GM18867 (cell line): ENCODE measurements at regions not wholly inside any gene's neighbourhood (a gene's known extent, or its start where the extent isn't known, plus 50 kb on each side); places are given as distances from the start of the nearest gene placed in this dataset.

Experiments used
- ATAC-seq: cut with Tn5 transposase; IDR thresholded peaks from one replicate; pipeline ENCODE4 v1.9.1; 2021; ENCODE audit warnings: mild to moderate bottlenecking, moderate library complexity; ENCODE audit not compliant: unreplicated experiment

DNA sequence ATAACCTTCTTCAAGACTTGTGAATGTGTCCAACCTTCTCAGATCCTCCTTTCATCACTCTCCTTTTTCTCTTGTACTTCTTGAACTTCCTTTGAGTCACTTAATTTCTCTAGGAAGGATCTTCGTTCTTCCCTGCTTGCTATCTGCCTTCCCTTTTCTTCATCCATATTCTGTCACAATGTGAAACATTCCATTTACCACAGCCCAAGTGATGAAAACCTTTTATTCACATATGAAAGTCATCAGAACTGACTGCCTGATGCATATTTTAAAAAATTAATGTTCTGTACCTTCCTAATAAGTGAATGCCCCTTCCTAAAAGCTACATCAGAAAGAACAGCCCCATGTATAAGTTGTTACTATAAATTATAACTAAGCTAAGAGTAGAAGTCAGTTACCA is 520.4 kb upstream of the LUZP2 start:
- no peak for ATAC-seq

DNA sequence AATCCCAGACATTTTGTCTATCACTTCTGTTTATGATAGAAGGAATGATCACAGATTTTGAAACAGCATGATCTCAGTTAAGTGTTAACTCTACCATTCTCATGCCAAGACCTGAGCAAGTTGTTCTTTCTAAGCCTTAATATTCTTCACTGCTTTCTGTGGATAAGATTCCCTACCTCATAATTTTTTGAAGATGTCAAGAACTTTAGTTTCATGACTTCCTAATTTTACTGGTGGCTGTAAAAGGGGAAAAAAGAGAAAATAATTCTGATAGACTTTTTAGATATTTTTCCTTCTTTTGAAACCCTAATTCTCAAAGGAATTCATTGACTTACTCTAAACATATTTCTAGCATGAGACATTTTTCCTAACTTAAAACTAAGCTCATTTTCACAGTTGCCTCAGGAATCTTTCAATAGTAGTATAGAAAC is 520.0 kb upstream of the LUZP2 start:
- ATAC-seq: no peak

DNA sequence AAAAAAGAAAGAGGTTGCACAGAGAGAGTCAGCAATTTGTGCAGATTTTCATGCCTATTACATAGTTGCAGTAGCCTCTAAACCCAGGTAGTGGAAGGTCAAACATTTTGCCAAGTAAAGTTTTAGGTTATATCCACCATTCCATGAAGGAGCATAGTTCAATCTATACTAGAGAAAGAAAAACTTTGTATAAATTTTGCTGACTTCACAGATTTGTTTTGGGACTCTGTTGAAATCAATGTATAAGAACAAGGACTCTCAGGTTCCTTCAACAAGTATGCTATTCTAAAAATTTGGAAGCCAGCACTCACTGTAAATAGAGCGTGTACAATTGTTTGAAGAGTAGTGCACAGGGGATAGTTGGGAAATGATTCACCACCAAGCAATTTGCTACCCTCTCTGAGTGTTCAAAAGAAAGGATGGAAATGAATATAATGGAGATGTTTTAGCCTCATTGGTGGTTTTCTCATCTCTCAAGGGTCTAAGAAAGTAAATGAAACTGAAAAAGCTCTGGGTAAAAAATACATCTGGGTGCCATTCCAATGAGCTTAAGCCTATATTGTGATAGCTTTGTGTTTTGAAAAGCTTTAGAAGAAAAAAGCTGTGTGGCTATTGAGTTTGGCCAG is 508.4 kb upstream of the LUZP2 start:
- no peak for ATAC-seq

DNA sequence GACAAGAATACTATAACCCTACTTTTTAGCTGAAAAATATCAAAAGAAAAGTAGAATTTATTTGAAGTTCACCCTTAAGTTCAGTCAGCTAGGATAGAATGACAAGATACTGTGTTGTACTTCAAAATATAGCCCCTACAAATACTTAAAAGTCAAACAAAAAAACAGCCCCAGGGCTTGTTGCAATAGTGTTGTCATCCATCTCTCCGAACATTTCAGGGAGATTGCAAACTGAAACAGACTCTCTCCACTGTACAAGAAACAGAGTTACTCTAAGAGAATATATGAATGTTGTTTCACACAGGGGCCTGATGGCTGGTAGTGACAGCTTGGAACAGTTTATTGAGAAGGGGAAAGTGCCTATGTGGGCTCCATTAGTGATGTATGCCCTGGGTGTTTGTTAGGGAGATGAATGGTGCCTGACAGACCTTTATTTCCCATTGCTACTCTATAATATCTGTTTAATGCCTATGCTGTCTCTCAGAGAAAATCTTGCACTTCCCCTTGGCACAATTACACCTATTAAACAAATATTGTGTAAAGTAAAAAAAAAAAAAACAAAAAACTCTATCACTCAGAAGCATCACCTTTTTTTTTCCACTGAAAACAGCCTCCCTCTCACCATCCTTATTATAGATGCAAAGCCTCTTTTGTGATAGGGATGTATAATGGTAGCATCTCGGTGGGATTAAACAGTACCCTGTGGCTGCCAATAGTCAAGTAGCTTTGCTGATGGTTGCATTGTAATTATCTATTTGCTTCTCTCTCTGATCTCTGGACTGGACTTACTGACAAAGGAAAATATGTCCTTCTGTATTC is 506.3 kb upstream of the LUZP2 start:
- no peak for ATAC-seq

DNA sequence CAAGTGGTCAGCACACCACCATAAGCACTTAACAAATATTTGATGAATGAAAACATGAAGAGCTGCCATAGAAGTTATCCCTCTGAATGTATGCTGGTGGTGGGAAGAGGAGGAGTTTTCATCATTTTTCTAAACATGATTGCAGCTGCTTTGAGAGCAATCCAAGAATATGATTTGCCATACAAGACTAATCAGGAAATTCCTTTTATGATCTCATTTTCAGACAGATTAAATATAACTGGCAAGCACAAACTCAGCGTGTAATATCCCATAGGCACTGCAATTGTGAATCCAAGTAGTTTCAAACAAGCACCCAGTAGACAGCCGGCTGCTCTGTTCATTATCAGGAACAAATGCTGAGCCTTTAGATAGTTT is 505.7 kb upstream of the LUZP2 start:
- ATAC-seq: no peak

DNA sequence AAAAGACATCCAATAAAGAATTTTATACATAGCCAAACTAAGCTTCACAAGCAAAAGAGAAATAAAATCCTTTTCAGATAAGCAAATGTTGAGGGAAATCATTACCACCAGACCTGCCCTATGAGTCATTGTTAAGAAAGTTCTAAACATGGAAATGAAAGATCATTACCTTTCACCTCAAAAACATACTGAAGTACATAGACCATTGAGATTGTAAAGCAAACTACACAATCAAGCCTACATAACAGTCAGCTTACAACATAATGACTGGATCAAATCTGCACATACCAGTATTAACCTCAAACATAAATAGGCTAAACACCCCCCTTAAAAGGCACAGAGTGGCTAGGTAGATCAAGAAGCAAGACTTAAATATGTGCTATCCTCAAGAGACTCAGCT is 501.0 kb upstream of the LUZP2 start:
- ATAC-seq: no peak

DNA sequence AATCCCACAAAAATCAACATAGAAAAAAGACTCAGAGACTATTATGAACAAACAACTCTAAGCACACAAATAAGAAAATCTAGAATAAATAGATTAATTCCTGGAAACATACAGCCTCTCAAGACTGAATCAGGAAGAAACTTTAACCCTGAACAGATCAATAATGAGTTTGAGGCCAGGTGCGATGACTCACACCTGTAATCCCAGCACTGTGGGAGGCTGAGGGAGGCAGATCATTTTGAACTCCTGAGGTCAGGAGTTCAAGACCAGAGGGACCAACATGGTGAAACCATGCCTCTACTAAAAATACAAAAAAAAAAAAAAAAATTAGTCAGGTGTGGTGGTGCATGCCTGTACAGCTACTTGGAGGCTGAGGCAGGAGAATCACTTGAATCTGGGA is 499.5 kb upstream of the LUZP2 start:
- ATAC-seq: no peak

DNA sequence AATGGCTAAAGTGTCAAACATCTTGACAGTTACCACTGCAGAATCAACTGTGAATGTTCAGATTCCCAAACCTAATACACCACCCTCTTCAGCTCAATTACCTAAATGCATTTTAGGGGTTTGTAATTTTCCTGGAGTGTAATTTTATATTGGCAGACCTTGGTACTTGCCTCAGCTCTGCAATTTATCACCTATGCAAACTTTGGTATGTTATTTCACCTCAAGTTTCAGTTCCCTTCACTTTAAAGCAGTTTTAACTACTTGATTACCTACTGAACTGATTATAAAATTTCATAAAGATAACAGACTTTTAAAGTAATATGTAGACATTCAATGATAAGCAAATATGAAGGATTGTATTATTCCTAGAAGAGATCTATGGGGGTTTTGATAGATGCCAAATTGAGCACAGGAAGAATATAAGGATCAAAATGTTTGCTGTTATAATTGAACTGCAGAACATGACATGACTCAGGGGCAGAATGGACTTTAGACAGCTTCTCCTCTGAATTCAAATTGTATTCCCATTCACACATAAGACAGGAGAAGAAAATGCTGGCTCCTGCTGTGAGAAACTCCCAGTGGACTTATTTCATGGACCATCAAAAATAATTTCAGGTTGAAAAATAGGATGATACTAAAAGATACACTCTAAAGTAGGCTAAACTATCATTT is 491.5 kb upstream of the LUZP2 start:
- no peak for ATAC-seq

DNA sequence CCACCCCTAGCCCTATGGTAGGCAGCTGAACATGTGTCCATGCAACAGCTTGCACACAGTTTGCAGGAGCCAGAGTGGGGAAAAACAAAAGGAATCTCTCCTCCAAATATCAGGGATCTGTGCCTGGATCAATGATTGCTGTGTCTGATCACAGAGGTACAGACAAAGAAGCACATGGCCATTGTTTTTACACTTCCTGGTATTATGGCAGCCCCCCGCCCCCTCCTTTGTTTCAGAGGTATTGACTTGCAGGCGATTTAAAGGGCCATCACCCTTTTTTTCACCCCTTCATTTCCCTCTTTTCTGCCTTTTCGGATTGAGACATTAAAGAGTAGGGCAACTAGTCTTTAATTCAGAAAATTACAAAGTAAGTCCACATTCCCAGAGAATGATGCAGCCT is 453.0 kb upstream of the LUZP2 start:
- ATAC-seq: no peak

DNA sequence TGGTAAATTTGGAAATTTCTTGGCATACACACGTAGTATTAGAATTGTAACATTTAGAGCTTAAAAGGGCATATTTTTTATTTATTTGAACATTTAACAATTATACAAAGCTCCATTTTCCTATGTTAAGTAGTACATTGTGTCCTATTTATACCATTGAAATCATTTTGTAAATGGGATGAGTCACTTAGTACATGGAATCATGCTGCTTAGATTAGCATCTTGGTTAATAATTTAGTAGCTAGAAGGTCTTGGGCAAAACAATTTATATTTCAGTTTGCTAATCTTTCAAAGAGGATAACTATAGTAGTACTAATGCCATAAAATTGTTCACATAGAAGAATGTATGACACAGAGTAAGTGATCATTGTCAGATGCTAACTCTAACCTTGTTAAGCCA is 450.1 kb upstream of the LUZP2 start:
- no peak for ATAC-seq

DNA sequence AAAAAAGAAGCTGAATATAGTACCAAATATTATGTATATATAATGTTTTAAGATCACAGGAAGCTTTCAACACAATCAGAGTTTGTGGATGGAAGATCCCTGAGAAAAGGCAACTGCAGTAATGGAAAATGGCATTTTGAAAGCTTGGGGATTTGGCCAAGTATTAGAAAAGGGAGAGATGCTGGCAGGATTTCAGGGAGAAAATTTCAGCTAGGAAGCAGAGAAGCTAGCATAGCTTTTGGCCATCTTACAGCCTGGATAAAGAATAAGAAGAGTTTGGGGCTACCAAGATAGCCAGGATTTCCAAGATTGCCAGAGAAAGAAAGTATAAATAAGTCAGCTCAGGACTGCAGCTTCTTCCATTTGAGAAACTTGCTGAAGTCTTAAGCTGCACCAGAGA is 440.8 kb upstream of the LUZP2 start:
- ATAC-seq: no peak

DNA sequence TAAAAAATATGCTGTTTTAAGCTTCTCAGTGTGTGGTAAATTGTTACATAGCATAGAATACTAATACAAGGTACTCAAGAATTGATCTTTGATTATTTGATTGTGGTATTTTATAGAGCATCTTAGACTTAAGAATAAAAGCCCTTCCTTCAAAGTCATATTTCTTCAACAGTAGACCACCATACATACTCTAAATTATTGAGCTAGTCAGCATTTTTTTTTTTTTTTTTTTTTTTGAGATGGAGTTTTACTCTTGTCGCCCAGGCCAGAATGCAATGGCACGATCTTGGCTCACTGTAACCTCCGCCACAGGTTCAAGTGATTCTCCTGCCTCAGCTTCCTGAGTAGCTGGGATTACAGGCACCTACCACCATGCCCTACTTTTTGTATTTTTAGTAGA is 436.7 kb upstream of the LUZP2 start:
- no peak for ATAC-seq

DNA sequence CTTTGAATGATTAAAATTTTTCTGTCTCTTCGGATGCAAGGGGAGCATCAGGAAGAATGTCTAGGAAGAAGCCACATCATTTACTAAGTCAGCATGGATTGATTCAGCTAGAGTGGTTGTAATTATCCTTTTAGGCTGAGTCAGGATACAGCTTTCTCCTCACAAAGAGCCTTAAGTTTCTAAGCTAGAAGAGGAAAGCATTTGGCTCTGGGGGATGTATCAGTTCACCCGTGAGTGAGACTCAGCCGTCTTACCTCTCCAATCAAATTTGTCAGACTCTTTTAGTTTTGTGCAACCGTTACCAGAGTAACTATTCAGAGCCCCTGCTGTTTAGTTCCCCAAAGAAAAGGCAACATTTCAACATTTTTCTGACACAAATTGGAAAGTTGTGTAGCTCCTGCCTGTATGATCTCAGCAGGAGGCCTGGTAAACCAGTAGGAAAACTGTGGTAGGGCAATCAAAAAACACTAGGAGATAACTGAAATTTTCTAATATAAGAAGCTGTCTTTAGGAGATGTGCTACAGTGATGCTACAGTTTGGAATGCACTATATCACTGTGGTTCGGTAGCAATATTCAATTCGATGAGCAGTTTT is 432.4 kb upstream of the LUZP2 start:
- ATAC-seq: no peak

DNA sequence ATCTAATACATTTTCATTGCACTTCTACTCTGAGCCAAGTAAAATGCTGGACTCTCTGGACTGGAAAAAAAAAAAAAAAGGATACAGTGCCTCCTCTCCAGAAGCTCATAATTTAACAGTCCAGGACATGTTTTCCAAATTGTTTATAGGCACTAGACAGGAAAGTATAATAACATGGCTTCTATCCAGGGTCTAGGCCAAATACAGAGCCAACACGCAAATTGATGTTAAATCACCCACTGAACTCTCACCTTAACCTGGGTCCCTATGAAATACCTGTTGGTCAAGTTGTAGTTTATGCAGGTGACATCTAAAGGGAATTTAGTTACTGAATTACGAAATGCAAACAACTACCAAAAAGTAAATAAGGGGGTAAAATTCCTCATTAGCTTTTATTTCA is 428.7 kb upstream of the LUZP2 start:
- no peak for ATAC-seq

DNA sequence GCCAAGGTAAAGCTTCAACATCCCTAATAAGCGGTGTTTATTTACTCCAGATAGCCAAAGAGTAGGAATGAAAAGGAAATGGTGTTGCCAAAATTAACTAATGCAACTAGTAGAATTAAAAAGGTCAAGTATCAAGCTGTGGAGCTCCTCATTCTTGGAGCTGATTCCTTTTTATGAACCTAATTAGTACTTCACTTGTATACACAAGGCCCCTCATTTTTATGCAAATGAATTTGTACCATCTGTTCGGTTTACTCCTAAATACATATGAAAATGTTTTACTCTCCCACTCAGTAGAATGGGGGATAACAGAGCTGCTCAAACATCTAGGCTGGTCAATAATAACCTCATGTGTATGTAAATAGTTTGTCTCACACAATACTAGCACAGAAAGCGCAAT is 426.4 kb upstream of the LUZP2 start:
- ATAC-seq: no peak

DNA sequence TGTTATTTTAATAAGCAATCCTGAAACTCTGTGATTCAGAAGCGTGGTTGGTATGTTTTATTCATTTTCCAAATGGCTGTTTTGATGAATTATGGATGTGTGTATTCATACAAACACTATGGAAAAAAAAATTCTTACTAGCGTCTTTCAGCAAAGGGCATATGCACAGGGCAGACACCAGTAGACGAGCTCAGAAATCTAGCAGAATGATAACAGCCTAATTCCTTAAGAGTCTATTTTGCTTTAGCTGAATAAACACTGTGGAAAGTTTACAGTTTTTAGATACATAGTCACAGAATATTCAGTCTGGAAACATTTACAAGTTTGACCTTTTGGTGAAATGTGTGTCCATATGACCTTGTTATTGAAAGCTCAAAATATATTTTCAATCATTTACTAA is 418.8 kb upstream of the LUZP2 start:
- no peak for ATAC-seq

DNA sequence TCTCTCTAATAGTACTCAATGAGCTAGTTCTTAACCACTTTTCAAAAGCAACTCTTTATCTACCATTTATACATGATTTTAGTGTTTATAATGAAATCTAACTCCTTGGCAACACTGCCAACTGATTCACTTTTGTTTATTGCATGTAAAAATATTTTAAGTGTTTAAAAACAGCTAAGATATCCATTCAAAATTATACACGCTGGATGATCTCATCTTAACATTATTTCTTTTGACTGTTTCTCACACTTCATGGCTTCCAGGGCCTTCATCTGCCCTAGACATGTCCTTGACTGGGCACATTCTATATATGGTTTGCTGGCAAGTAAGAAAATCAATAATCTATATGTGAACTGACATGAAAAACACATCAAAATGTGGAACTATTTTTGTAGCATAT is 414.6 kb upstream of the LUZP2 start:
- ATAC-seq: no peak

DNA sequence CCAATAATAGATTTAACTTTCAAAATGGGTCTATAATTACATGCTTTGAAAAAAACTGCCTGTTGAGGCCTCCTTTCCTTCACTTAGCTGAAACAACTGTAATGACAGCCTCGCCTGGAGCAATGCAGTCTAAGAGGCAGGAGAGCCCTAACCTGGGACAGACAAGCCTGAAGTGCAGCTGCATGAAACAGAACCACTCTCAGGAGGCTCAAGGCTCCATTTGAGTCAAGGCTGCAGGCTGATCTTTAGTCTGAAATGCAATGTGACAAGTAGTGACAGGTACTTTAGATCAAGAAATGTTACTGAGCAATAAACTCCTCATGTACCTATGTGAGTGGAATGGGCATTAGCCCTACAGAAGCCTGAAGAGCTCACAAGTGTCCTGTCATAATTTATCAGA is 414.0 kb upstream of the LUZP2 start:
- ATAC-seq: no peak

DNA sequence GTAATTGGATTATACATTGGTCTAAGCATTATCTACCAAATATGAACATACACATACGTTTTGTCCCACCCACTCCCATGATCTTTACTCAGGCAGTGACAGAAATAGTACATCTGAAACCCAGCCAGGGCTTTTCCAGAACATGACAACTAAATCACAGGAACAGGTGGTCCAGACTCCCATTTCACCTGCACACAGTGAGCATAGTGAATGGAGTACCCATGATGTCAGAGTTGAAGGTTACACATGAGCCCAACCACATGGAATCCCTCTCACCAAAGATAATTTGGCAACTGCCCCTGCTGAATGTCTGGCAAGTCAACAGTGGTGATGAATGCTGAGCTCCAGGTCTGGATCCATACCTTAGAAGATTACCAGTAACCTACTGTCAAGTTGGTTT is 411.9 kb upstream of the LUZP2 start:
- no peak for ATAC-seq

DNA sequence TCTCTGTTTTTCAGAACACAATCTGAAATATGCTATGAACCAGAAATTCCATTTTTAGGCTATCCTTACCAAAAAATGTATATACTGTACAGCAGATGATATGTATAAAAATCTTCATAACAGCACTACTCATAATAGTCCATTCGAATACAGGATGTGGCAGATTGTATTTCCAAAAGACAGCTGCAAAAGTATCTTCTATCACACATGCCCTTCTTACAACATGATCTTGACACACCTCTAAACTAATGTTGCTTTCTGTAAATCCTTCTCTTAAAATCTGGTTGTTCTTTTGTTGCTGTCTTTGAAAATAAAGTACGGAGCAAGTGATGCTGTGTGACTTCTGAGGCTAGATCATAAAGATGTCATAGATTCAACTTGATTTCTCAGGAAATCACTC is 409.9 kb upstream of the LUZP2 start:
- ATAC-seq: no peak

DNA sequence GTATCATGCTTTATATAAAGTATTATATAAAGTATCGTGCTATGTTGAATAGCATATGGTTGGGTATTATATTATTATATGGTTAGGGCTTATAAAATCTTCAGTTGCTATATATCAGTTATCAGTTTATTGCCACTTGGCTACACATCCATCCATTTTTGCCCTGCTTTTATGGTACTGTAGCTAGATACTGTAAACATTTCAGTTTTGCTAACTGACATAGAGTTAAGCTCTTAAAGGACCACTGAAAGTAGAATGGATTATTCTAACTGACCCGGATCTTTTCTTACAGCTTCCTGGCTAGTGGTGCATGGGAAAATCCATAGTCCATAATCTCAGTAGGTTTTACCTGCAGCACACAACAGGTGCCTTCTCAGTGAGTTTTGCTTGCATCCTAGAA is 405.3 kb upstream of the LUZP2 start:
- no peak for ATAC-seq

DNA sequence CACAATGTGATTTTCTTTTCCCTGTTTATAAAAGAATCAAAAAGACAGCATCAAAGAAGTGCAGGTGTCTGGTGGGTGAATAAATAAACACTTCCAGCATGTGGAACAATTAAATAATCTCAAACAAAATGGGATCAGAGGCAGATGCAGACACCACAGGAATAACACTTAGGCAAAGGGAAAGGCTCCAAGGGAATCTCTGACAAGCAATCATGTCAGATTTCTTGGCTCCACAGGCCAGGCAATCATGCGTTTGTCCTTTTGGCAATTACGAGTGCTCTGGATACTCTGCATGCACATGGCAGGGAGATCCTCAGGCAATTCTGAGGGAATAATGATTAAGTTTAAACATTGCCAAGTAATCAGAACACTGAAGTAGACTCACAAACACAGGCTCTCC is 403.5 kb upstream of the LUZP2 start:
- no peak for ATAC-seq
